Heart right ventricle (tissue), 16 donors: ENCODE measurements at regions not wholly inside any gene's neighbourhood (a gene's known extent, or its start where the extent isn't known, plus 50 kb on each side); places are given as distances from the start of the nearest gene placed in this dataset.

Source experiments
- ATAC-seq, 8 donors: fragments of 200-7000 bp; cut with Tn5 transposase; one replicate each; pipeline ENCODE4 v1.9.1; 2020; ENCODE audit warnings: mild to moderate bottlenecking in 8 of 8, moderate library complexity in 8 of 8, moderate number of reproducible peaks in 1 of 8
- DNase-seq, 2 donors: peaks; one replicate each; pipeline ENCODE4 v3.0.0-alpha.2; 2020
- H3K27ac ChIP-seq, 10 donors: fragments of 200-600 bp; sonication (generic) in 2 of 10; one replicate each; pipeline versions ENCODE4 v1.5.0 to v1.8.0; 2020 to 2022; ENCODE audit warnings: mild to moderate bottlenecking in 3 of 10
- H3K27me3 ChIP-seq, 7 donors: fragments of 200-600 bp; one replicate each; pipeline ENCODE4 v1.8.0; 2021 to 2022; ENCODE audit warnings: mild to moderate bottlenecking in 2 of 7
- H3K36me3 ChIP-seq, 9 donors: fragments of 200-600 bp; sonication (generic) in 1 of 9; one replicate each; pipeline versions ENCODE4 v1.5.0 to v1.8.0; 2020 to 2022; ENCODE audit warnings: mild to moderate bottlenecking in 2 of 9
- H3K4me1 ChIP-seq, 9 donors: fragments of 200-600 bp; sonication (generic) in 1 of 9; one replicate each; pipeline versions ENCODE4 v1.5.0 to v1.8.0; 2020 to 2022; ENCODE audit warnings: mild to moderate bottlenecking in 4 of 9
- H3K4me3 ChIP-seq, 10 donors: fragments of 200-600 bp; sonication (generic) in 2 of 10; one replicate each; pipeline versions ENCODE4 v1.5.0 to v1.8.0; 2020 to 2022; ENCODE audit warnings: mild to moderate bottlenecking in 7 of 10, moderate library complexity in 2 of 10
- H3K9me3 ChIP-seq, 11 donors: fragments of 200-600 bp in 10 of 11; sonication (generic) in 2 of 11; one replicate each; pipeline versions ENCODE4 v1.5.0 to v1.8.0; 2013 to 2022; ENCODE audit warnings: mild to moderate bottlenecking in 2 of 11, control low read depth in 1 of 11, moderate library complexity in 1 of 11
- WGBS, 2 donors: extraction: QIAGEN DNeasy Blood & Tissue Kit; methylation state at CpG; one replicate each; pipeline ENCODE4 v1.1.7; 2013; ENCODE audit warnings: inconsistent platforms in 1 of 2; 5-methylcytosine and 5-hydroxymethylcytosine counted together
- intact Hi-C, 10 donors: fragments of 100-400 bp; cut with DNase I; formaldehyde crosslinking; loops; one replicate each; pipeline versions ENCODE4 v1.11.1 to v1.14.2; 2022
- TF ChIP-seq, protein P1 (sequence below), 9 donors: fragments of 200-600 bp; sonication (generic) in 2 of 9; IDR thresholded peaks; one replicate each; pipeline versions ENCODE4 v1.5.0 to v1.8.0; 2021 to 2022; ENCODE audit warnings: antibody characterized with exemption in 9 of 9, mild to moderate bottlenecking in 5 of 9, moderate library complexity in 1 of 9
- donor health status: Arrhythmogenic right ventricular cardiomyopathy.
- donor health status: ischemic (EF 13 %, LVEDD 7.1; RV severe dilation, severe dysfunction).
- donor health status: healthy with polysubstance abuse.
- donor health status: DM: no; HTN: yes; CAD: no.
- donor health status: DM: no; HTN: no; CAD: no.
- donor health status: ischemic (EF 25% LVEDD 6.9; RV normal size, moderate dysfunction).
- donor health status: ischemic (EF 25% LVEDD 5.7; RV mildly dilated, moderate dysfunction).
- donor health status: healthy.
- donor health status: DM: yes; HTN: yes; CAD: no.
- donor health status: Ischemic cardiomyopathy.
- donor health status: ischemic (EF 35%, LVEDD 5.7; RV mildly dilated, moderate dysfunction).
- donor health status: nonischemic (EF 11% LVEDD 7.7; RV severe dilation, severe dysfunction).
- donor health status: DM: yes; HTN: yes; CAD: no.
- donor health status: PGD.
- donor health status: ischemic (EF 29% LVEDD 5.4; RV normal size, mild dysfunction).
- donor health status: nonischemic (EF 23%, LVEDD 6.1; RV moderate dilation, normal function).

DNA sequence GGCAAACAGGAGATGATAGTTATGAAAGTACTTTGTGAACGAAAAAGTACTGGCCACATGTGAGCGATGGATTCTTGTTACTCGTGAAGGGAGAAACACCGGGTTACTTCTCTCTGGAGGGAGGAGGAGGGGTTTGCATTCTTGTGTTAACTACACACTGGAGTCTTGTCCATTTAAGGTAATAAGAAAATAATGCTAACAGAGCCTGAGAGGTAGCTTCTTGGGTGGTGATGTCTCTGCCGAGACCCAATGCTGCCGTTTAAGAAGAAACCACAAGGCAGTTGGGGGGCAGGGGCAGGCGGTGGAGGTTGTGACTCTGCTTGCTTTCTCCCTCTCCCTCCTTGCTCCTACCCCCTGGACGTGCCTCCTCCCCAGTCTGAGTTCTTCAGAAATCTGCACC, 100.9 kb upstream of the ROPN1 start:
- no peak overlapping the region for H3K27ac ChIP-seq
- H3K4me3 ChIP-seq: no peak overlapping the region
- ATAC-seq (no peak), DNase-seq (no peak)
- H3K36me3 ChIP-seq: peaks cover 0 to 6% (median 0%) of the 10 kb centered on the region in 9 donors
- no peaks in the 10 kb centered on the region for H3K9me3 ChIP-seq
- TF ChIP-seq, protein P1, sequence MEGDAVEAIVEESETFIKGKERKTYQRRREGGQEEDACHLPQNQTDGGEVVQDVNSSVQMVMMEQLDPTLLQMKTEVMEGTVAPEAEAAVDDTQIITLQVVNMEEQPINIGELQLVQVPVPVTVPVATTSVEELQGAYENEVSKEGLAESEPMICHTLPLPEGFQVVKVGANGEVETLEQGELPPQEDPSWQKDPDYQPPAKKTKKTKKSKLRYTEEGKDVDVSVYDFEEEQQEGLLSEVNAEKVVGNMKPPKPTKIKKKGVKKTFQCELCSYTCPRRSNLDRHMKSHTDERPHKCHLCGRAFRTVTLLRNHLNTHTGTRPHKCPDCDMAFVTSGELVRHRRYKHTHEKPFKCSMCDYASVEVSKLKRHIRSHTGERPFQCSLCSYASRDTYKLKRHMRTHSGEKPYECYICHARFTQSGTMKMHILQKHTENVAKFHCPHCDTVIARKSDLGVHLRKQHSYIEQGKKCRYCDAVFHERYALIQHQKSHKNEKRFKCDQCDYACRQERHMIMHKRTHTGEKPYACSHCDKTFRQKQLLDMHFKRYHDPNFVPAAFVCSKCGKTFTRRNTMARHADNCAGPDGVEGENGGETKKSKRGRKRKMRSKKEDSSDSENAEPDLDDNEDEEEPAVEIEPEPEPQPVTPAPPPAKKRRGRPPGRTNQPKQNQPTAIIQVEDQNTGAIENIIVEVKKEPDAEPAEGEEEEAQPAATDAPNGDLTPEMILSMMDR (IDR thresholded peaks at IDR 0.05): no peak
- intact Hi-C loops: no loop called here
- H3K4me1 ChIP-seq: peaks cover 0 to 15% (median 5%) of the 10 kb centered on the region in 9 donors
- no peaks in the 10 kb centered on the region for H3K27me3 ChIP-seq
- WGBS, 2 donors: 89 to 90% methylated on average over 8 of the region's 8 CpGs

- no peaks in the 10 kb centered on the region for H3K9me3 ChIP-seq
- 74 to 75% methylated on average over 20 of the region's 20 CpGs for WGBS, 2 donors
- H3K27ac ChIP-seq: no peak overlapping the region
- DNase-seq (no peak), ATAC-seq (peak in 4 of 8 donors; percentile 18 to 35 (median 26))
- H3K36me3 ChIP-seq: peaks cover 0 to 6% (median 0%) of the 10 kb centered on the region in 9 donors
- no peaks in the 10 kb centered on the region for H3K27me3 ChIP-seq
- TF ChIP-seq, protein P1 (IDR thresholded peaks at IDR 0.05): no peak
- no peak overlapping the region for H3K4me3 ChIP-seq
- peaks cover 0 to 20% (median 9%) of the 10 kb centered on the region in 9 donors for H3K4me1 ChIP-seq
- intact Hi-C loops: no loop called here
Observed at GRCh38 chr3:124094496-124094895, 102.6 kb upstream of the ROPN1 start.

GRCh38 chr3:124097362-124098131, 105.6 kb upstream of the ROPN1 start:
- Histone ChIP-seq H3K27ac (no peak overlapping the region), H3K27me3 (no peaks in the 10 kb centered on the region), H3K36me3 (peaks cover 0 to 6% (median 0%) of the 10 kb centered on the region in 9 donors), H3K4me3 (no peak overlapping the region), H3K9me3 (no peaks in the 10 kb centered on the region), H3K4me1 (peaks cover 0 to 20% (median 9%) of the 10 kb centered on the region in 9 donors)
- intact Hi-C loops: no loop called here
- ATAC-seq (peak in 3 of 8 donors; percentile 37 to 57 (median 44)), DNase-seq (no peak)
- 54 to 58% methylated on average over 5 of the region's 5 CpGs for WGBS, 2 donors
- TF ChIP-seq, protein P1 (IDR thresholded peaks at IDR 0.05): no peak

GRCh38 chr3:124101643-124102042, 109.7 kb upstream of the ROPN1 start:
- intact Hi-C loops: no loop called here
- Histone ChIP-seq H3K27me3 (no peaks in the 10 kb centered on the region), H3K9me3 (no peaks in the 10 kb centered on the region), H3K4me3 (no peak overlapping the region), H3K27ac (no peak overlapping the region), H3K4me1 (peaks cover 0 to 21% (median 9%) of the 10 kb centered on the region in 9 donors), H3K36me3 (peaks cover 0 to 5% (median 0%) of the 10 kb centered on the region in 9 donors)
- 96 to 98% methylated on average over 2 of the region's 2 CpGs for WGBS, 2 donors
- ATAC-seq: peak in 1 of 8 donors; percentile 53
- TF ChIP-seq, protein P1 (IDR thresholded peaks at IDR 0.05): no peak
- no peak for DNase-seq
